ENCODE measurements at regions not wholly inside any gene's neighbourhood (a gene's known extent, or its start where the extent isn't known, plus 50 kb on each side); places are given as distances from the start of the nearest gene placed in this dataset.

- CTCF ChIA-PET = no interaction called here
Measured at GRCh38 chr2:129796801-129797488, 182.5 kb upstream of the RAB6C start.

GRCh38 chr2:129797489-129798300 lies 181.8 kb upstream of the RAB6C start:
- no peak for DNase-seq
- H3K27ac Mint-ChIP-seq = no peak overlapping the region
- CTCF ChIA-PET = no interaction called here
- no peaks in the 10 kb centered on the region for H3K27me3 Mint-ChIP-seq
- H3K9me3 Mint-ChIP-seq = no peaks in the 10 kb centered on the region
- no peaks in the 10 kb centered on the region for H3K4me1 Mint-ChIP-seq
- H3K4me3 Mint-ChIP-seq = no peak overlapping the region
- POLR2A ChIA-PET = no interaction called here
- H3K36me3 Mint-ChIP-seq (ENCODE audit: low read depth) = no peaks in the 10 kb centered on the region

More at GRCh38 chr2:129796801-129797488, 182.5 kb upstream of the RAB6C start:
- Mint-ChIP-seq H3K27ac (no peak overlapping the region), H3K4me3 (no peak overlapping the region), H3K36me3 (ENCODE audit: low read depth) (no peaks in the 10 kb centered on the region), H3K4me1 (no peaks in the 10 kb centered on the region), H3K27me3 (no peaks in the 10 kb centered on the region), H3K9me3 (no peaks in the 10 kb centered on the region)
- DNase-seq = no peak
- POLR2A ChIA-PET = no interaction called here

- Mint-ChIP-seq H3K27ac (no peak overlapping the region), H3K27me3 (no peaks in the 10 kb centered on the region), H3K4me3 (no peak overlapping the region), H3K9me3 (no peaks in the 10 kb centered on the region), H3K4me1 (no peaks in the 10 kb centered on the region), H3K36me3 (ENCODE audit: low read depth) (no peaks in the 10 kb centered on the region)
- DNase-seq = no peak
- CTCF ChIA-PET = no interaction called here
- POLR2A ChIA-PET = no interaction called here
Measured at GRCh38 chr2:129798301-129798581, 181.2 kb upstream of the RAB6C start.

- H3K27ac Mint-ChIP-seq = no peak overlapping the region
- no peak for DNase-seq
- no peaks in the 10 kb centered on the region for H3K27me3 Mint-ChIP-seq
- CTCF ChIA-PET = no interaction called here
- no peaks in the 10 kb centered on the region for H3K4me1 Mint-ChIP-seq
- no peak overlapping the region for H3K4me3 Mint-ChIP-seq
- no peaks in the 10 kb centered on the region for H3K36me3 Mint-ChIP-seq (ENCODE audit: low read depth)
- POLR2A ChIA-PET = no interaction called here
- no peaks in the 10 kb centered on the region for H3K9me3 Mint-ChIP-seq
Measured at GRCh38 chr2:129798626-129799025, 180.8 kb upstream of the RAB6C start.

- DNase-seq = no peak
- ChIA-PET CTCF (no interaction called here), POLR2A (no interaction called here)
- H3K27me3 Mint-ChIP-seq = no peaks in the 10 kb centered on the region
- no peaks in the 10 kb centered on the region for H3K4me1 Mint-ChIP-seq
- no peaks in the 10 kb centered on the region for H3K36me3 Mint-ChIP-seq (ENCODE audit: low read depth)
- H3K27ac Mint-ChIP-seq = no peak overlapping the region
- no peaks in the 10 kb centered on the region for H3K9me3 Mint-ChIP-seq
- H3K4me3 Mint-ChIP-seq = no peak overlapping the region
Measured at GRCh38 chr2:129799036-129799958, 180.2 kb upstream of the RAB6C start.

- H3K4me1 Mint-ChIP-seq = no peaks in the 10 kb centered on the region
- H3K27me3 Mint-ChIP-seq = no peaks in the 10 kb centered on the region
- POLR2A ChIA-PET = no interaction called here
- CTCF ChIA-PET = no interaction called here
- H3K27ac Mint-ChIP-seq = no peak overlapping the region
- H3K9me3 Mint-ChIP-seq = no peaks in the 10 kb centered on the region
- no peak for DNase-seq
- H3K36me3 Mint-ChIP-seq (ENCODE audit: low read depth) = no peaks in the 10 kb centered on the region
- no peak overlapping the region for H3K4me3 Mint-ChIP-seq
Measured at GRCh38 chr2:129800285-129800684, 179.2 kb upstream of the RAB6C start.

- Mint-ChIP-seq H3K4me3 (no peak overlapping the region), H3K27me3 (no peaks in the 10 kb centered on the region), H3K9me3 (no peaks in the 10 kb centered on the region), H3K4me1 (no peaks in the 10 kb centered on the region), H3K36me3 (ENCODE audit: low read depth) (no peaks in the 10 kb centered on the region), H3K27ac (no peak overlapping the region)
- DNase-seq = no peak
- CTCF ChIA-PET = no interaction called here
- POLR2A ChIA-PET = no interaction called here
Measured at GRCh38 chr2:129800686-129801085, 178.8 kb upstream of the RAB6C start.

GRCh38 chr2:129801575-129801974 lies 177.9 kb upstream of the RAB6C start:
- Mint-ChIP-seq H3K36me3 (ENCODE audit: low read depth) (no peaks in the 10 kb centered on the region), H3K9me3 (no peaks in the 10 kb centered on the region), H3K27ac (no peak overlapping the region), H3K4me3 (no peak overlapping the region), H3K27me3 (no peaks in the 10 kb centered on the region), H3K4me1 (no peaks in the 10 kb centered on the region)
- DNase-seq = no peak
- ChIA-PET POLR2A (no interaction called here), CTCF (no interaction called here)

GRCh38 chr2:129802290-129802689 lies 177.2 kb upstream of the RAB6C start:
- DNase-seq = no peak
- POLR2A ChIA-PET = no interaction called here
- Mint-ChIP-seq H3K4me3 (no peak overlapping the region), H3K27me3 (no peaks in the 10 kb centered on the region), H3K4me1 (no peaks in the 10 kb centered on the region), H3K36me3 (ENCODE audit: low read depth) (no peaks in the 10 kb centered on the region), H3K27ac (no peak overlapping the region), H3K9me3 (no peaks in the 10 kb centered on the region)
- CTCF ChIA-PET = no interaction called here

GRCh38 chr2:129803032-129803431 lies 176.4 kb upstream of the RAB6C start:
- Mint-ChIP-seq H3K9me3 (no peaks in the 10 kb centered on the region), H3K27ac (no peak overlapping the region), H3K4me1 (no peaks in the 10 kb centered on the region), H3K27me3 (no peaks in the 10 kb centered on the region), H3K4me3 (no peak overlapping the region), H3K36me3 (ENCODE audit: low read depth) (no peaks in the 10 kb centered on the region)
- DNase-seq = no peak
- CTCF ChIA-PET = no interaction called here
- POLR2A ChIA-PET = no interaction called here

GRCh38 chr2:129803871-129804270 lies 175.6 kb upstream of the RAB6C start:
- H3K27ac Mint-ChIP-seq = no peak overlapping the region
- no peaks in the 10 kb centered on the region for H3K27me3 Mint-ChIP-seq
- CTCF ChIA-PET = no interaction called here
- POLR2A ChIA-PET = no interaction called here
- no peak for DNase-seq
- H3K4me3 Mint-ChIP-seq = no peak overlapping the region
- H3K36me3 Mint-ChIP-seq (ENCODE audit: low read depth) = no peaks in the 10 kb centered on the region
- no peaks in the 10 kb centered on the region for H3K9me3 Mint-ChIP-seq
- no peaks in the 10 kb centered on the region for H3K4me1 Mint-ChIP-seq

- DNase-seq = no peak
- ChIA-PET POLR2A (no interaction called here), CTCF (no interaction called here)
- no peaks in the 10 kb centered on the region for H3K36me3 Mint-ChIP-seq (ENCODE audit: low read depth)
- peaks cover 8% of the 10 kb centered on the region for H3K27me3 Mint-ChIP-seq
- H3K4me1 Mint-ChIP-seq = no peaks in the 10 kb centered on the region
- H3K9me3 Mint-ChIP-seq = no peaks in the 10 kb centered on the region
- no peak overlapping the region for H3K27ac Mint-ChIP-seq
- no peak overlapping the region for H3K4me3 Mint-ChIP-seq
Measured at GRCh38 chr2:129805899-129806298, 173.6 kb upstream of the RAB6C start.

- H3K27me3 Mint-ChIP-seq = peaks cover 12% of the 10 kb centered on the region
- ChIA-PET POLR2A (no interaction called here), CTCF (no interaction called here)
- H3K36me3 Mint-ChIP-seq (ENCODE audit: low read depth) = no peaks in the 10 kb centered on the region
- no peak for DNase-seq
- no peaks in the 10 kb centered on the region for H3K9me3 Mint-ChIP-seq
- H3K27ac Mint-ChIP-seq = no peak overlapping the region
- H3K4me1 Mint-ChIP-seq = no peaks in the 10 kb centered on the region
- no peak overlapping the region for H3K4me3 Mint-ChIP-seq
Measured at GRCh38 chr2:129806317-129806716, 173.1 kb upstream of the RAB6C start.

GRCh38 chr2:129806990-129807389 lies 172.5 kb upstream of the RAB6C start:
- DNase-seq = no peak
- Mint-ChIP-seq H3K27ac (no peak overlapping the region), H3K4me3 (no peak overlapping the region), H3K27me3 (peaks cover 12% of the 10 kb centered on the region), H3K4me1 (no peaks in the 10 kb centered on the region), H3K9me3 (no peaks in the 10 kb centered on the region), H3K36me3 (ENCODE audit: low read depth) (no peaks in the 10 kb centered on the region)
- CTCF ChIA-PET = no interaction called here
- POLR2A ChIA-PET = no interaction called here

All from activated CD4-positive, alpha-beta memory T cell treated with anti-CD3 and anti-CD28 coated beads, Interleukin-2, amount 10 ng/mL, durations not matched to agents 7 days and 5 days (primary cell).